Gastroesophageal sphincter (tissue), 3 donors: ENCODE measurements at regions not wholly inside any gene's neighbourhood (a gene's known extent, or its start where the extent isn't known, plus 50 kb on each side); places are given as distances from the start of the nearest gene placed in this dataset.

Source experiments
- EP300 ChIP-seq: sonication (generic); formaldehyde crosslinking; IDR thresholded peaks from one replicate; pipeline ENCODE4 v1.6.1; 2017; ENCODE audit warnings: antibody characterized with exemption, mild to moderate bottlenecking
- POLR2A ChIP-seq, 2 donors: fragments of 450-650 bp; IDR thresholded peaks; one replicate each; pipeline ENCODE4 v1.6.1; 2017; ENCODE audit warnings: antibody characterized with exemption in 2 of 2, mild to moderate bottlenecking in 2 of 2, moderate library complexity in 1 of 2
- TF ChIP-seq, protein P1 (sequence below), 4 experiments: fragments of 200-600 bp in 2 of 4; fragments of 450-650 bp in 2 of 4; sonication (generic) in 1 of 4; IDR thresholded peaks; one replicate each; pipeline ENCODE4 v1.5.1; 2017 to 2019; ENCODE audit warnings: antibody characterized with exemption in 4 of 4, mild to moderate bottlenecking in 2 of 4, moderate library complexity in 2 of 4

DNA sequence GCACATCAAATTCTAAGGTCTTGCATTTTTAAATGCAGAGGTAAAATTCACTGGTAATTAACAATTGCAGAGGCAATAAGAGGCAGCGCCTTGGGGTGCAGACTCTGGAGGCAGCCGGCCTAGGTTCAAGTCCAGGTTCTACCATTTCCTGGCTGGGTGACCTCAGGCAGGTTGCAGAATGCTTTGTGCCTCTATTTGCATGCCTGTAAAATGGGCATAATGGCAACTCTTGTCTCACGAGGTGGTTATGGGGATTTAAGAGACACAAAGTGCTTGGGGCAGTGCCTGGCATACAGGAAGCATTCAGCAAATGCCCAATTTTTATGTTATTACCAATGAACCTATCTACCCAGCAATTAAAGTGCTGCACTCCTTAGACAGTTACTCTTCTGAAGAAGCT, 180.0 kb upstream of the LHX5 start:
- TF ChIP-seq POLR2A (IDR thresholded peaks at IDR 0.05) = no peak
- no peak for TF ChIP-seq EP300
- TF ChIP-seq, protein P1, sequence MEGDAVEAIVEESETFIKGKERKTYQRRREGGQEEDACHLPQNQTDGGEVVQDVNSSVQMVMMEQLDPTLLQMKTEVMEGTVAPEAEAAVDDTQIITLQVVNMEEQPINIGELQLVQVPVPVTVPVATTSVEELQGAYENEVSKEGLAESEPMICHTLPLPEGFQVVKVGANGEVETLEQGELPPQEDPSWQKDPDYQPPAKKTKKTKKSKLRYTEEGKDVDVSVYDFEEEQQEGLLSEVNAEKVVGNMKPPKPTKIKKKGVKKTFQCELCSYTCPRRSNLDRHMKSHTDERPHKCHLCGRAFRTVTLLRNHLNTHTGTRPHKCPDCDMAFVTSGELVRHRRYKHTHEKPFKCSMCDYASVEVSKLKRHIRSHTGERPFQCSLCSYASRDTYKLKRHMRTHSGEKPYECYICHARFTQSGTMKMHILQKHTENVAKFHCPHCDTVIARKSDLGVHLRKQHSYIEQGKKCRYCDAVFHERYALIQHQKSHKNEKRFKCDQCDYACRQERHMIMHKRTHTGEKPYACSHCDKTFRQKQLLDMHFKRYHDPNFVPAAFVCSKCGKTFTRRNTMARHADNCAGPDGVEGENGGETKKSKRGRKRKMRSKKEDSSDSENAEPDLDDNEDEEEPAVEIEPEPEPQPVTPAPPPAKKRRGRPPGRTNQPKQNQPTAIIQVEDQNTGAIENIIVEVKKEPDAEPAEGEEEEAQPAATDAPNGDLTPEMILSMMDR (IDR thresholded peaks at IDR 0.05) = no peak
